GM19043 (cell line): ENCODE measurements at regions not wholly inside any gene's neighbourhood (a gene's known extent, or its start where the extent isn't known, plus 50 kb on each side); places are given as distances from the start of the nearest gene placed in this dataset.

Experiments used
- ATAC-seq: cut with Tn5 transposase; IDR thresholded peaks from one replicate; pipeline ENCODE4 v1.9.1; 2021; ENCODE audit warnings: low read depth; ENCODE audit not compliant: unreplicated experiment

GRCh38 chr10:4546931-4547330 lies 279.1 kb upstream of the AKR1E2 start:
- no peak for ATAC-seq

DNA sequence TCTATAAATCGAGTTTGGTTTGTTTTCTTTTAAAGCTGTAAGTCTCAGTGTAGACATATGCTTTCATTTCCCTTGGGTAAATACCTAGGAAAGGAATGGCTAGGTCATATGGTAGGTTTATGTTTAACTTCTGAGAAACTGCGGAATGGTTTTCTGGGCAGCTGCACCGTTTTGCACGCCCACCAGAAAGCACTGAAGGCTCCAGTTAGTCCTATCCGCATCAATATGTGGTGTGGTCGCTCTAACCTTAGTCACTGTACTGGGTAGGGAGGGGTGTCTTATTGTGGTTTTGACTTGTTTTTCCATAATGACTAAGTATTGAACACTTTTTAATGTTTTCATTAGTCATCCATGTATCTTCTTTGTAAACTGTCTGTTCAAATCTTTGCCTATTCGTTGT lies 279.5 kb upstream of the AKR1E2 start:
- ATAC-seq: no peak

DNA sequence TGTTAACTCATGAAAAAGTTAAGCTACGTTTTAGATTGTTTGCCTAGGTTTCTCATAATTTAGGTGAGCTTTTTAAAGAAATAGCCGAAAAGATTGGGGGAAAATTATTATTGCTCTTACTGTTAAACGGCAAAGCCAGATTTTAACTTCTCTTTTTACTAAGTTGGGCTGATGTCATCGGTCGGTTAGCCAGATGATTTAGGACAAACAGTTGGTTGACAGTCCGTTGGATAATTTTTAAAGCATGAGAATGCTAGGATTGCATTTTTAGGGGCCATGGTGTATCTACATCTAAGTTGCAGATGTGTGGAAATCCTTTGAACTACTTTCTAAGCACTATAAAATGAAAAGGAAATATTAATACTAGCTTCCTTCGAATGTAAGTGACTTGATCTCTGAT lies 280.9 kb upstream of the AKR1E2 start:
- ATAC-seq: no peak

DNA sequence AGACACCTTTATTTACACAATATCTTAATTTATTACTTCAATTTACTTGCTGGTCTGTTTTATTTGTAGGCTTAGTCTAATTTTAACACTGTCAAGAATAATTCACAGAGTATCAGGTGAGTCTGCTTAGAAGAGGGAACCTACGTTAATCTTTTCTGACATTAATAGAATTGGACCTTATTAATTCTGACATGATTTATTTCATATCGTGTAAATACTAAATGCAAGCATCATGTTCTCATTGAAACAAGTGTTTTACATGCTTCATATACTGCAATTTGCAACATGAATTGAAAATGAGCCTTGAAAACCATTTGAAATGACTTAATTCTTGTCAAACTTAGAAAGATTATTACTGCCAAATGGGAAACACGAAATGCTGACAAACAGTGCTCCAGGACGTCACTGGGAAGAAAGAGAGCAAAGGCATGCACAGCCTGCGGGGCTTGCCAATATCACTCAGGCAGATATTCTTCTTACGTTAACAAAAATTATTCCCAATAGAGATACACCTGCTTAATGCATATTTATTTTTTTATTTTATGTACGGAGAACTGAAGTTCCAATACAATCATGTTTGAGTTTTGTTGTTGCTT lies 282.0 kb upstream of the AKR1E2 start:
- ATAC-seq: no peak

DNA sequence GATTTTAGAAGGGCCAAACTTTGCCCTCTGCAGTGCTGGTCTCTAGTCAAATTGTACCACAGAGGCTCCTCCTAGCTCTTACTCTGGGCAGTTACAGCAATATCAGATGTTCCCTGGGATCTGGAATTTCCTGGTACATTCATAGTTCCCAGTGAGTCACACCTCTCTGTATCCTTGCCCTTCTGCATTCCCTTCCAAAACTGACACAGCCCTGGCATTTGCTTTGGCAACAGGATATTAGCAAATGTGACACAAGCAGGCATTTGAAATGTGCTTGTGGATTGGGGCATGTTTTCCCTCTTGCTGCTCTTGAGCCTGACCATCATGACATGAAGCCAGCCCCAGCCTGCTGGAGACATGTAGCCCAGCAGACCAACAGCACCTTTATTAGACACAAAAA lies 284.7 kb upstream of the AKR1E2 start:
- ATAC-seq: no peak

DNA sequence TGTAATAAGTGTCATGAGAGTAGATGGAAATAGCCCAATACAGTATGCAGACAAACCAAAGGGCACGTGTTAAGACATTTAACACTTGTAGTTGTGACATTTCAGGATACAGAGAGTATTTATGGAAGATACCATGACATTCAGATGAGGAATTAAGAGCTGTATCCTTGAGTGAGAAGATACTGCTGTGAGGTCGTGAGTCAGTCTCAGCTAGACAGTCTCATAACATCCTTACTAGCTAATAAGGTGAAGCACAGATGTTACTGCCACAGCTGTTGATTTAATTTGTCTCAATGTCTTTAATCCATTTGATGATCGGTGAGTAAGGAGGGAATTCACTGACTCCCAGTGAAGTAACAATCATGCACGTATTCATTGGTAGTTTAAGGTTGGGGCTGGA lies 288.0 kb upstream of the AKR1E2 start:
- ATAC-seq: no peak

DNA sequence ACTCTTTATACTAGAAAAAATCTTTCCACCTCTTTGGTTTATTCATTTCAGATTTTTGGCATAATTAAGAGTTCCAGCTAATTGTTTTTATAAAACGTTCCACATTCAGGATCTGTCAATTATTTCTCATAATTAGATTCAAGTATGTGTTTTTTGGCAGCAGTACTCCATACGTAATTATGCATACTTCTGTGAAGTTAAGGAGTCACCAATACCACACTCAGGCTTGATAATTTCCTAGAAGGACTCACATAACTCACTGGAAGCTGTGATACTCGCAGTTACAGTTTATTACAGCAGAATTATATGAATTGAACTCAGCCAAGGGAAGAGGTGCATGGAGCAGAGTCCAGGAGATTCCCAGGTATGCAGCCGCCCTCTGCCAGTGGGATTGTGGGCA lies 290.5 kb upstream of the AKR1E2 start:
- no peak for ATAC-seq

GRCh38 chr10:4533621-4534020 lies 292.4 kb upstream of the AKR1E2 start:
- ATAC-seq: no peak

- no peak for ATAC-seq
These were observed 293.0 kb upstream of the AKR1E2 start for GRCh38 chr10:4532976-4533375.

DNA sequence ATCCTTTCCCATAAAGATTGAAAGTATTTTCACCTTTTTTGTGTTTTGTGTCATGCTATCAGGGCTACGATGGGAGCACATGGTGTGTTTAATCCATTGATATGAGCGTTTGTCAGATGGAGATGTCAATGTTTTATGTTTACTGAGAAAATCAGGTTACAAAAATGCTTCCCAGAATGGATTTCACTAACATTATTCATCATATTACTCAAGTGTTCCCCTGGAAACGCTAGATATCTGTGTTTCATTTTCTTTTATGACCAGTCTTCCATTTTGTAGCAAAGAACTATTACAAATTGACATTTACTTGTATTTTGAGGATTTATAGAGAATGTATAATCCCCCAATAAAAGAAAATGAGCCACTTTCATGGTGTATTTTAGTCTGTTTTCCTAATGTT lies 293.5 kb upstream of the AKR1E2 start:
- no peak for ATAC-seq

DNA sequence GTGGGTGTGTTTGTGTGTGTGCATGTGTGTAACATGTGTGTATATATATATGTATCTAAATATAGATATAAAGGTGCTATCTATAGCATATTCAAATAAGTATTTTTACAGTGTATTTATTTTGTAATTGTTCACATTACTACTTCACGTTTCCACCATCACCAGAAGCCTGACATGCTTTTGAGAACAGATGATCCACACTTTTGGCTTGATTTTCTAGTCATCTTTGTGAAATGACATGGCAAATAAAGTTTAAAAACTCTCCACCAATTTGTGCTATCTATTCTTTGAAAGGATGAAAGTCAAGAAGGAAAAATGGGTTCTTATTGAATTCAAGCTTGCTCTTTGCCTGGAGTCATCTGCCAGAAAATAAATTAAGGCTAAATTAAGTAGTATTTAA lies 294.0 kb upstream of the AKR1E2 start:
- no peak for ATAC-seq

GRCh38 chr10:4529266-4529665 lies 296.7 kb upstream of the AKR1E2 start:
- ATAC-seq: no peak

DNA sequence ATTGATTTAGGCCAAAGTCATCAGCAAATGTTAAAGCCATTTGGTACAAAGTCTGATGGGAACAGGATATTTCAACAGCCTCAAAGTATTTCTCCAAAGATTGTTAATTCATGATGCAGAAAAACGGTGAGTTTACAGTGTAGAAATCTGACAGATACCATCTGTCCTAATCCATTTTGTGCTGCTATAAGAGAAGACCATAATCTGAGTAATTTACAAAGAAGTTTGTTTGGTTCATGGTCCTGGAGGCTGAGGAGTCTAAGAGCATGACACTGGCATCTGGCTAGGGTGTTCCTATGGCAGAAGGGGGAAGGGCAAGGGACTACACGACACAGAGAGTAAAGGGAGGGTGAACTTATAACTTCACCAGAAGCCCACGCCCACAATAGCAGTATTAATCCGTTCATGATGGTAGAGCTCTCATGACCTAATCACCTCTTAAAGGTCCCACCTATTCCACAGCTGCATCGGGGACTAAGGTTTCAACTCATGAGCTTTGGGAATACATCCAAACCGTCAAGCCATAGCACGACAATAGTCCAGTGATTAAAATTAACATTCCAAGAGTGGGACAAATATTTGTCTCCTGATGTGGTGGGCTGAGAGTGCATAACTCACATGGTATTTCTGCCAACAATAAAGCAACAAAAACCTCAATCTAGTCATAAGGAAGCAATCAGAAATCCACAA lies 298.6 kb upstream of the AKR1E2 start:
- no peak for ATAC-seq

- ATAC-seq: no peak
These were observed 299.7 kb upstream of the AKR1E2 start for GRCh38 chr10:4526311-4526731.

DNA sequence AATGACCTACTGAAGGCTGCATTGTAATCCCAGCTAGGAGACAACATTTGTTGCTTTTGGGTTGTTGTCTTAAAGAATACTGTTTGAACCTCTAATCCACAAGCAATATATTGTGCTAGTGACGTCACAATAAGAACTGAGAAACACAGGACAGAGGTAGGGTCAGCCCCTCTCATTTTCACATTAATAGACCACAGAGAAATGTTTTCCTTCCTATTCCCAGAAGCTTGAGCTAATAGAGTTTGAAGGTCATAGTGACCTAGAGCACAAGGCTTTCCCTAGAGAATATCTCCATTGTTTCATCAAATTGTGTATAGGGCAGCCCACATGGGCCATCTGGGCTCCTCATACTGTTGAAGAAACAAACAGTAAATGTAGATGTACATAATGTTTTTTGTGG lies 300.9 kb upstream of the AKR1E2 start:
- ATAC-seq: no peak

- peak; percentile 67 for ATAC-seq
These were observed 303.6 kb upstream of the AKR1E2 start for GRCh38 chr10:4522296-4523000.

GRCh38 chr10:4519658-4520402 lies 306.2 kb upstream of the AKR1E2 start:
- no peak for ATAC-seq

- ATAC-seq: no peak
These were observed 308.3 kb upstream of the AKR1E2 start for GRCh38 chr10:4517746-4518145.

DNA sequence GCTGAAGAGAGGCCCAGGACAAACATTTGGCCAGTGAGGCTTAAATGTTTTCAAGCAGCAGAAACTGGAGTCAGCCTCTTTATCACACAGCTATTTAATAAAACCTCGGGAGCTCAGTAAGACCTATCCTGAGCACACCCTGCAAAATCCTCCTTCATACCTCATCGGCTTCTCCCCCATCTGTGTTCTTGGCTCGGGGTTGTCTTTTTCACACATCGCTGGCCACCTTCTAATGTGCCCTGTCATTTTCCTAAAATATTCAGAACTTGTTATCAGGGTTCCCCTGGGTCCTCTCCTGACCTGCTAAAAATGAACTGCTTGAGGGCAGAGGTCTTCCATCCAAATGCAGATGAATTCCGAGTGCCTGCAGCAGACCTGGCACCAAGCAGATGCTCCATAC lies 310.3 kb upstream of the AKR1E2 start:
- ATAC-seq: no peak

GRCh38 chr10:4514445-4515108 lies 311.4 kb upstream of the AKR1E2 start:
- ATAC-seq: peak; percentile 78
